Activated T-helper 17 cell treated with anti-CD3 and anti-CD28 coated beads, Interleukin-2, amount 50 U/mL, for 72 hours (primary cell): ENCODE measurements at regions not wholly inside any gene's neighbourhood (a gene's known extent, or its start where the extent isn't known, plus 50 kb on each side); places are given as distances from the start of the nearest gene placed in this dataset.

Experiments
- ATAC-seq: fragments of 150-1000 bp; cut with Tn5 transposase; replicated peaks from 2 replicates; pipeline ENCODE4 v1.10.0; 2021; ENCODE audit warnings: mild to moderate bottlenecking, moderate library complexity
- H3K27ac Mint-ChIP-seq: one replicate; pipeline ENCODE4 v1.8.0; 2022; ENCODE audit warnings: mixed read lengths
- H3K27me3 Mint-ChIP-seq: one replicate; pipeline ENCODE4 v1.8.0; 2022; ENCODE audit warnings: mixed read lengths
- H3K36me3 Mint-ChIP-seq: one replicate; pipeline ENCODE4 v1.8.0; 2022; ENCODE audit warnings: low read depth, mild to moderate bottlenecking, mixed read lengths
- H3K4me1 Mint-ChIP-seq: one replicate; pipeline ENCODE4 v1.8.0; 2022; ENCODE audit warnings: mixed read lengths
- H3K4me3 Mint-ChIP-seq: one replicate; pipeline ENCODE4 v1.8.0; 2022; ENCODE audit warnings: mild to moderate bottlenecking, mixed read lengths
- H3K9me3 Mint-ChIP-seq: one replicate; pipeline ENCODE4 v1.8.0; 2022; ENCODE audit warnings: mixed read lengths

DNA sequence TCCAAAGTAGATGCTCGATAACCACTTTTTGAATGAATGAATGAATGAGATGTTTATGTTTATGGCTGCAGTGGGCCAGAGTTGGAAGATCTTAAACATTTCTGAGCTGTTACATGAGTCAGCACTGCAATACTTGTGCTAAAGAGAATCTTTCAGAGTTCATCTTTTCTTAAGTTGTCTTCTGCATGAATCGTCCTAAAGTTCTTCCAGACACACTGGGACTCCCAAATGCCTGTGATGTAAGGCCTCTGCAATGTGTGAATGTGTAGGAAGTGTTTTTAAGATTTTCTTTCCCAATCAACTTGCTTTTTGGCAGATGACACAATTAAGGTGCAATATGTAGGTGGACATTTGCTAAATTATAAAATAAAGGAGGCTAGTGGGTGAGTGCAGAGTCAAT lies 50.3 kb upstream of the TRIM9 start:
- no peak overlapping the region for H3K4me3 Mint-ChIP-seq
- no peaks in the 10 kb centered on the region for H3K4me1 Mint-ChIP-seq
- peaks cover 20% of the 10 kb centered on the region for H3K27me3 Mint-ChIP-seq
- ATAC-seq = no peak
- H3K36me3 Mint-ChIP-seq = no peaks in the 10 kb centered on the region
- H3K9me3 Mint-ChIP-seq = peaks cover 3% of the 10 kb centered on the region
- H3K27ac Mint-ChIP-seq = no peak overlapping the region

DNA sequence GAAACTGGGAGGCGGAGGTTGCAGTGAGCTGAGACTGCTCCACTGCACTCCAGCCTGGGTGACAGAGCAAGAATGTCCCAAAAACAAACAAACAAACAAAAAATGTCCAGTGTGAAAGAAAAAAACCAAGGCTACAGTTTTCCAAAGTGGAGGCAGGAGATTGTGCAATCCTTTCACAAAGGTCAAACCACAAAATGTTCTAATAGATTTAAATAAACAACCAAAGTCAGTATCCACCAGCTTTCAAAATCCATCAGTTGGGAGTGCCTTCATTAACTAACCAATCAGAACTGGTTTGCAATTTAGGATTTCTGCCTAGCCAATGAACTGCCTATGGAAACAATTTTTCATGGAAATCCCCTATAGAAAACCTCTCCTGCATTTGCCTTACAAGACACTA lies 52.3 kb upstream of the TRIM9 start:
- Mint-ChIP-seq H3K4me1 (no peaks in the 10 kb centered on the region), H3K36me3 (no peaks in the 10 kb centered on the region), H3K9me3 (peaks cover 3% of the 10 kb centered on the region), H3K27ac (no peak overlapping the region), H3K4me3 (no peak overlapping the region), H3K27me3 (peaks cover 21% of the 10 kb centered on the region)
- no peak for ATAC-seq

DNA sequence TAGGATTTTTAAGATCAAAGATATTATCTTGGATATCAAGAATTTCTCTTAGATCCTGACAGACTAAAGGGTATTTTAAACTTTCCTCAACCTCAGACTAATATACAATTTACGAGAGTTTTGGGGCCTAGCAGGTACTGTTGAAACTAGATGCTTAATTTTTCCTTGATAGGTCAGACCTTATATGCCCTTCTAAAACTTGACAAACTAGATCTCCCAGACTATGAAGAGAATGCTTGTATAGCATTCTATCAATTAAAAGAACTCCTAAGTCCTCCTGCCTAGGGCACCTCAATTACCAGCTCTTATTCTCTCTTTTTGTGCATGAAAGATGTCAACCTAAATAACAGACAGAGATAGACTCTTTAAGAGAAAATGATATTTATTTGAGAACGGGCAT lies 60.4 kb upstream of the TRIM9 start:
- no peak overlapping the region for H3K27ac Mint-ChIP-seq
- H3K4me3 Mint-ChIP-seq = no peak overlapping the region
- no peak for ATAC-seq
- peaks cover 4% of the 10 kb centered on the region for H3K27me3 Mint-ChIP-seq
- no peaks in the 10 kb centered on the region for H3K36me3 Mint-ChIP-seq
- no peaks in the 10 kb centered on the region for H3K4me1 Mint-ChIP-seq
- H3K9me3 Mint-ChIP-seq = no peaks in the 10 kb centered on the region

- ATAC-seq = no peak
Observed at GRCh38 chr14:51157012-51157411, 62.1 kb upstream of the TRIM9 start.

DNA sequence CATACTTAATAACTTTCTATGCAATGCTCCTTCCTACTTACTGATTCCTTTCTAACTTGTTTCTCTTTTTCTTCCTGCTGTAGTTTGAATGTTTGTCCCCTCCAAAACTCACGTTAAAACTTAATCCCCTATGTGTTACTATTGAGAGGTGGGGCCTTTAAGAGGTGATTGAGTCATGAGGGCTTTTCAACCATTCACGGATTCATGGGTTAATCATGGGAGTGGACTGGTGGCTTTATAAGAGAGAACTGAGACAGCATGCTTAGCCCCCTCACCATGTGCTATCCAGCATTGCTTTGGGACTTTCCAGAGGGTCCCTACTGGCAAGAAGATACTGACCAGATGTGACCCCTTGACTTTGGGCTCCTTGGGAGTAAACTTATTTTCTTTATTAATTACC lies 66.0 kb upstream of the TRIM9 start:
- H3K4me3 Mint-ChIP-seq = no peak overlapping the region
- H3K27me3 Mint-ChIP-seq = no peaks in the 10 kb centered on the region
- no peak overlapping the region for H3K27ac Mint-ChIP-seq
- H3K9me3 Mint-ChIP-seq = no peaks in the 10 kb centered on the region
- H3K36me3 Mint-ChIP-seq = no peaks in the 10 kb centered on the region
- ATAC-seq = no peak
- no peaks in the 10 kb centered on the region for H3K4me1 Mint-ChIP-seq

More at GRCh38 chr14:51157012-51157411, 62.1 kb upstream of the TRIM9 start:
- H3K9me3 Mint-ChIP-seq = no peaks in the 10 kb centered on the region
- H3K36me3 Mint-ChIP-seq = no peaks in the 10 kb centered on the region
- no peaks in the 10 kb centered on the region for H3K27me3 Mint-ChIP-seq
- no peaks in the 10 kb centered on the region for H3K4me1 Mint-ChIP-seq
- H3K4me3 Mint-ChIP-seq = no peak overlapping the region
- H3K27ac Mint-ChIP-seq = no peak overlapping the region

DNA sequence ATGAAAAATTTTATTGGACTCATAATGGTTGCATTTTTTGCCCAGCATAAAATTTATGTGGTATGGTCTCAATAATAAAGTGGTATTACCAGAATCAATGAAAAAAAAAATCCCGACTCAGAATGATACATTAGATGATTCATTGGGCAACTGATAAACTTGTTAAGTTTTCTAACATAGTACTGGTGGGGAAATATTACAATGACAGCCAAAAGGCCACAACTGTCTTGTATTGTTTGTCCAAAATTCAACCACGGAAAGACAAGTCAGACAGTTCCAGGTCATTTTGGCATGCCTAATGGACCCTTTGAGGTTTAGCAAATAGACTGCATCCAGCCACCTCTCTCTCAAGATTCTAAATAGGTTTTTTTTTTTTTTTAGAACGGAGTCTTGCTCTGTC lies 70.5 kb upstream of the TRIM9 start:
- Mint-ChIP-seq H3K9me3 (no peaks in the 10 kb centered on the region), H3K4me1 (no peaks in the 10 kb centered on the region), H3K4me3 (no peak overlapping the region), H3K27me3 (no peaks in the 10 kb centered on the region), H3K36me3 (no peaks in the 10 kb centered on the region), H3K27ac (no peak overlapping the region)
- ATAC-seq = no peak

DNA sequence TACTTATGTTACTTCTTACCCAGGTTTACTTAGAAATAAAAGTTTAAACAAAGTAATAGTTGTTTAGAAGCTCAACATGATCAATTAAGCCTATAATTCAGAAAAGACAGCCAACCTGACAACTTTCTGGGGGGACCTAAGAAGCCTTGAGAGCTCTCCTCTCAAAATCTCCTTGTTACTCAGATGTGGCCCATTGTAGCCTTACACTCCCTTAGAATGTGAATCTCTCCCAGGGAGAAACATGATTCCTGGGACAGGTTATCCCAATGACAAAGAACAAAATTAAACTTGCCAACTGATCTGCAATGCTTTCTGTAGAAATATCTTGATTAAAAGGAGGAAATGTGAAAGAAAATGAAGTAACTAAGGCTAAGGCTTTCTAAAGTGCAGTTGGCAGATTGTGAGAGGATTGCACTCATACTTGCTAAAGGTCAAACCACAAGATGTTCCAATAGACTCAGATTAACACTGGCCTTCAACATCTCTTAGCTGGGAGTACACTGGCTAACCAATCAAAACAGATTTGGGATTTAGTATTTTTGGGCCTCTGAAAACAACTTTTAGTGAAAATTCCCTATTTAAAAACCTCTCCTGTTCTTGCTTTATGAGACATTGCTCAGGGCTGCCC lies 72.3 kb upstream of the TMX1 start:
- H3K9me3 Mint-ChIP-seq = no peaks in the 10 kb centered on the region
- no peaks in the 10 kb centered on the region for H3K4me1 Mint-ChIP-seq
- no peak overlapping the region for H3K27ac Mint-ChIP-seq
- peaks cover 2% of the 10 kb centered on the region for H3K27me3 Mint-ChIP-seq
- no peaks in the 10 kb centered on the region for H3K36me3 Mint-ChIP-seq
- H3K4me3 Mint-ChIP-seq = no peak overlapping the region
- ATAC-seq = peak; percentile 64

DNA sequence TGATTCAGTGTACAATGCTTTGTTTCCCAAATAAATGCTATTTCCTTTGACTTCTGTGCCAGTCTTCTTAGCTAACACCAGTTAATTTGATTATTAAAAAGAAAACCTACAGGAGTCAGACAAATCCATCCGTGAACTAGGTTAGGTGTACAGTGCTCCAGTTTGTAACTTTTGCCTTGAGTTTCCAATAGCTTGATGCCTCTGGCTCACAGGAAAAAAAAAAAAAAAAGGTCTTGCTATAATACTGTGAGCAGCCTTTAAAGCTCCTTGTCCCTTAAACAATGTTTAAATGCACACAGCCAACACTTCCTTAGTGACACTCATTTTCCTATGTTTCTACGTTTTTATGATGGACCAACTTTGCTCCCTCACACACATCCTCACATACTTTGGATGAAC lies 71.8 kb upstream of the TMX1 start:
- no peaks in the 10 kb centered on the region for H3K4me1 Mint-ChIP-seq
- no peaks in the 10 kb centered on the region for H3K9me3 Mint-ChIP-seq
- no peak for ATAC-seq
- no peak overlapping the region for H3K4me3 Mint-ChIP-seq
- no peak overlapping the region for H3K27ac Mint-ChIP-seq
- peaks cover 6% of the 10 kb centered on the region for H3K27me3 Mint-ChIP-seq
- H3K36me3 Mint-ChIP-seq = no peaks in the 10 kb centered on the region

GRCh38 chr14:51173863-51174262 lies 66.2 kb upstream of the TMX1 start:
- H3K4me3 Mint-ChIP-seq = no peak overlapping the region
- ATAC-seq = no peak
- H3K27me3 Mint-ChIP-seq = peaks cover 26% of the 10 kb centered on the region
- H3K9me3 Mint-ChIP-seq = no peaks in the 10 kb centered on the region
- no peak overlapping the region for H3K27ac Mint-ChIP-seq
- H3K4me1 Mint-ChIP-seq = no peaks in the 10 kb centered on the region
- H3K36me3 Mint-ChIP-seq = no peaks in the 10 kb centered on the region

DNA sequence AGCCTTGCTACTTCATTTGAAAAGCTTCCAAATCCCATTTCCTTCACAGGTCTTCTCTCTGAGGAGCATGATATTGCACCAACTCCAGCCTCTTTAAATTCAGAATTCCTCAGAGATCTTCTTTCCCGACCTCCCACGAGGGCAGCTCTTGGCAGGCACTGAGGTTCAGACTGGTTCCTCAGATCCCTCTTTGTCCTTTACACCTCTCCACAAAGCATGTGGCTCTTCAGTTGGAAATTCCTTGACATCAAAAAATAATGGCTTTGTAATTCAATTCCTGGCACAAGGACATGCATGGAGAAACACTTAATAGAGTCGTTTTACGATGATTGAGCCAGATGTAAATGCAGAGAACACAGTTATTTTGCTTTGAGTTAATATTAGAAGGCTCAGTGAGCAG lies 63.2 kb upstream of the TMX1 start:
- Mint-ChIP-seq H3K4me3 (no peak overlapping the region), H3K27ac (no peak overlapping the region), H3K27me3 (peaks cover 26% of the 10 kb centered on the region), H3K36me3 (no peaks in the 10 kb centered on the region), H3K4me1 (no peaks in the 10 kb centered on the region), H3K9me3 (no peaks in the 10 kb centered on the region)
- ATAC-seq = no peak

- peaks cover 12% of the 10 kb centered on the region for H3K27me3 Mint-ChIP-seq
- no peak for ATAC-seq
- H3K9me3 Mint-ChIP-seq = no peaks in the 10 kb centered on the region
- no peak overlapping the region for H3K4me3 Mint-ChIP-seq
- no peaks in the 10 kb centered on the region for H3K4me1 Mint-ChIP-seq
- H3K36me3 Mint-ChIP-seq = no peaks in the 10 kb centered on the region
- H3K27ac Mint-ChIP-seq = no peak overlapping the region
Observed at GRCh38 chr14:51180577-51180976, 59.5 kb upstream of the TMX1 start.

- H3K27ac Mint-ChIP-seq = no peak overlapping the region
- no peaks in the 10 kb centered on the region for H3K4me1 Mint-ChIP-seq
- H3K36me3 Mint-ChIP-seq = no peaks in the 10 kb centered on the region
- no peaks in the 10 kb centered on the region for H3K9me3 Mint-ChIP-seq
- no peaks in the 10 kb centered on the region for H3K27me3 Mint-ChIP-seq
- no peak for ATAC-seq
- no peak overlapping the region for H3K4me3 Mint-ChIP-seq
Observed at GRCh38 chr14:51182131-51182565, 57.9 kb upstream of the TMX1 start.

DNA sequence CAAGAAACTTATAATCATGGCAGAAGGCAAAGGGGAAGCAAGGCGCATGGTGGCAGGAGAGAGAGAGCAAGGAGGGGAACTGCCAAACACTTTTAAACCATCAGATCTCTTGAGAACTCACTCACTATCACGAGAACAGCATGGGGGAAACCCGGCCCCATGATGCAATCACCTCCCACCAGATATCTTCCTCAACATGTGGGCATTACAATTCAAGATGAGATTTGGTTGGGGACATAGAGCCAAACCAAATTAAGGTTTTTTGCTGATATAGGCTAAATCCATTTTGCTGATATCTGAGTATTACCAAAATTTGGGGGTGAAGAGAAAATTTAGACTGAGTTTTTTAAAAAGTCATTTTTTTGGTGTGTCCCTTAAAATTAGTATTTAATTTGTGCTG lies 54.9 kb upstream of the TMX1 start:
- Mint-ChIP-seq H3K36me3 (no peaks in the 10 kb centered on the region), H3K4me3 (no peak overlapping the region)

DNA sequence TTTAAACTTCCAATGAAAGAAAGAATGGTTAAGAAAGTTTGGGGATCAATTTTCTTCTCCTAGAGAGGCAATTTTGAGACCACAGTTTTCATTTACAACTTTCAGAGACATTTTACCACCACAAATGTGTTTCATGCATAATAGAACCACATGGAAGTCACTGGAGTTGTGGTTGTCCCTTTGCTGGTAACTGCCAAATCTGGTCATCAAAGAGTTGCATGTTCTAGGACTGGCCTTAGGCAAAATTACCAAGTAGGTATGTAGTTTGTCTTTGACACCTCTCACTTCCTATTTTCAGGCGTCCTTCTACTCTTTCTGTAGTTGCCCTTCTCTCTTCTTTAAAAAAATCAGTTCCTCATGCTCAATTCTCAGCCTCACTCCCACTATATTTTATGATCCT lies 54.3 kb upstream of the TMX1 start:
- no peaks in the 10 kb centered on the region for H3K9me3 Mint-ChIP-seq
- no peaks in the 10 kb centered on the region for H3K4me1 Mint-ChIP-seq
- ATAC-seq = no peak
- H3K27me3 Mint-ChIP-seq = no peaks in the 10 kb centered on the region
- H3K27ac Mint-ChIP-seq = no peak overlapping the region
- no peak overlapping the region for H3K4me3 Mint-ChIP-seq
- no peaks in the 10 kb centered on the region for H3K36me3 Mint-ChIP-seq

More for the DNA sequence above, 54.9 kb upstream of the TMX1 start:
- ATAC-seq = no peak
- no peaks in the 10 kb centered on the region for H3K9me3 Mint-ChIP-seq
- no peaks in the 10 kb centered on the region for H3K4me1 Mint-ChIP-seq
- H3K27ac Mint-ChIP-seq = no peak overlapping the region
- no peaks in the 10 kb centered on the region for H3K27me3 Mint-ChIP-seq

- H3K4me1 Mint-ChIP-seq = no peaks in the 10 kb centered on the region
- H3K27me3 Mint-ChIP-seq = no peaks in the 10 kb centered on the region
- no peak for ATAC-seq
- no peak overlapping the region for H3K27ac Mint-ChIP-seq
- no peaks in the 10 kb centered on the region for H3K9me3 Mint-ChIP-seq
- H3K36me3 Mint-ChIP-seq = no peaks in the 10 kb centered on the region
- H3K4me3 Mint-ChIP-seq = no peak overlapping the region
Observed at GRCh38 chr14:51188566-51189185, 51.4 kb upstream of the TMX1 start.
